SU-DHL-6 (cell line): ENCODE measurements at regions not wholly inside any gene's neighbourhood (a gene's known extent, or its start where the extent isn't known, plus 50 kb on each side); places are given as distances from the start of the nearest gene placed in this dataset.

Source experiments
- H2AFZ ChIP-seq: fragments of 200-600 bp; sonication (generic); 2 replicates; pipeline ENCODE4 v1.6.1; 2014; ENCODE audit warnings: low read depth, mild to moderate bottlenecking, moderate library complexity, mixed read lengths, antibody characterized with exemption, low read length; ENCODE audit not compliant: severe bottlenecking
- H3F3A ChIP-seq: fragments of 200-600 bp; shearing (Covaris generic); 2 replicates; pipeline ENCODE4 v1.6.0; 2016; ENCODE audit warnings: antibody characterized with exemption, mild to moderate bottlenecking; ENCODE audit not compliant: insufficient read depth
- H3K27ac ChIP-seq: fragments of 200-600 bp; sonication (generic); 2 replicates; pipeline ENCODE4 v1.5.1; 2016; ENCODE audit warnings: low read depth, mild to moderate bottlenecking, low read length, moderate library complexity, mixed read lengths
- H3K27me3 ChIP-seq: fragments of 200-600 bp; sonication (generic), shearing (Covaris generic); 2 replicates; pipeline ENCODE4 v1.6.0; 2014; ENCODE audit warnings: mild to moderate bottlenecking, low read length
- H3K36me3 ChIP-seq: fragments of 200-600 bp; sonication (generic); 2 replicates; pipeline ENCODE4 v1.6.1; 2014; ENCODE audit warnings: mild to moderate bottlenecking, low read length, mixed read lengths
- H3K4me2 ChIP-seq: fragments of 300-600, 200-600 bp; shearing (Covaris generic), sonication (generic); 2 replicates; pipeline ENCODE4 v1.6.0; 2014; ENCODE audit warnings: low read length, low read depth, mild to moderate bottlenecking; ENCODE audit not compliant: poor library complexity, severe bottlenecking
- H3K4me3 ChIP-seq: fragments of 200-600 bp; sonication (generic); 2 replicates; pipeline ENCODE4 v1.5.1; 2014; ENCODE audit warnings: antibody characterized with exemption, low read length, mild to moderate bottlenecking, mixed read lengths; ENCODE audit not compliant: insufficient read depth, poor library complexity, severe bottlenecking
- H3K79me2 ChIP-seq: fragments of 200-600 bp; sonication (generic); 2 replicates; pipeline ENCODE4 v1.6.1; 2014; ENCODE audit warnings: mild to moderate bottlenecking, low read length, moderate library complexity; ENCODE audit not compliant: insufficient read depth
- H3K9ac ChIP-seq: fragments of 200-600 bp; sonication (generic); 2 replicates; pipeline ENCODE4 v1.7.0; 2014; ENCODE audit warnings: mild to moderate bottlenecking, low read length
- H3K9me2 ChIP-seq: fragments of 200-600 bp; sonication (generic); replicated peaks from 2 replicates; pipeline ENCODE4 v1.6.1; 2014; ENCODE audit warnings: low read length; ENCODE audit not compliant: insufficient read depth
- H3K9me3 ChIP-seq: fragments of 200-600 bp; sonication (generic); 2 replicates; pipeline ENCODE4 v1.6.1; 2014; ENCODE audit warnings: low read length, mixed read lengths; ENCODE audit not compliant: insufficient read depth
- H4K20me1 ChIP-seq: fragments of 200-600 bp; sonication (generic); 2 replicates; pipeline ENCODE4 v1.6.1; 2014; ENCODE audit warnings: low read depth, mild to moderate bottlenecking, antibody characterized with exemption, low read length, moderate library complexity, mixed read lengths
- EZH2phosphoT487 ChIP-seq: fragments of 200-600 bp; sonication (generic), shearing (Covaris generic); conservative IDR thresholded peaks from 2 replicates; pipeline ENCODE4 v1.6.1; 2018; ENCODE audit warnings: mild to moderate bottlenecking, antibody characterized with exemption, low read length, moderate library complexity, mixed read lengths
- TF ChIP-seq, protein P1 (sequence below): fragments of 200-600 bp; sonication (generic); IDR thresholded peaks from one replicate; pipeline ENCODE4 v1.5.1; 2017; ENCODE audit warnings: antibody characterized with exemption, mild to moderate bottlenecking, low read length, moderate library complexity; ENCODE audit not compliant: insufficient read depth, poor library complexity, severe bottlenecking

- TF ChIP-seq, protein P1, sequence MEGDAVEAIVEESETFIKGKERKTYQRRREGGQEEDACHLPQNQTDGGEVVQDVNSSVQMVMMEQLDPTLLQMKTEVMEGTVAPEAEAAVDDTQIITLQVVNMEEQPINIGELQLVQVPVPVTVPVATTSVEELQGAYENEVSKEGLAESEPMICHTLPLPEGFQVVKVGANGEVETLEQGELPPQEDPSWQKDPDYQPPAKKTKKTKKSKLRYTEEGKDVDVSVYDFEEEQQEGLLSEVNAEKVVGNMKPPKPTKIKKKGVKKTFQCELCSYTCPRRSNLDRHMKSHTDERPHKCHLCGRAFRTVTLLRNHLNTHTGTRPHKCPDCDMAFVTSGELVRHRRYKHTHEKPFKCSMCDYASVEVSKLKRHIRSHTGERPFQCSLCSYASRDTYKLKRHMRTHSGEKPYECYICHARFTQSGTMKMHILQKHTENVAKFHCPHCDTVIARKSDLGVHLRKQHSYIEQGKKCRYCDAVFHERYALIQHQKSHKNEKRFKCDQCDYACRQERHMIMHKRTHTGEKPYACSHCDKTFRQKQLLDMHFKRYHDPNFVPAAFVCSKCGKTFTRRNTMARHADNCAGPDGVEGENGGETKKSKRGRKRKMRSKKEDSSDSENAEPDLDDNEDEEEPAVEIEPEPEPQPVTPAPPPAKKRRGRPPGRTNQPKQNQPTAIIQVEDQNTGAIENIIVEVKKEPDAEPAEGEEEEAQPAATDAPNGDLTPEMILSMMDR = no peak
- TF ChIP-seq EZH2phosphoT487 = no peak
- H3K9ac ChIP-seq = no peak overlapping the region
- no peaks in the 10 kb centered on the region for H3K27me3 ChIP-seq
- H3F3A ChIP-seq = no peaks in the 10 kb centered on the region
- no peak overlapping the region for H3K4me3 ChIP-seq
- H2AFZ ChIP-seq = no peak overlapping the region
- H3K36me3 ChIP-seq = no peaks in the 10 kb centered on the region
- no peak overlapping the region for H3K27ac ChIP-seq
- no peaks in the 10 kb centered on the region for H3K9me2 ChIP-seq
- H4K20me1 ChIP-seq = no peaks in the 10 kb centered on the region
- no peaks in the 10 kb centered on the region for H3K9me3 ChIP-seq
- no peak overlapping the region for H3K4me2 ChIP-seq
- no peaks in the 10 kb centered on the region for H3K79me2 ChIP-seq
These were observed 425.1 kb downstream of the PABPC4L start for GRCh38 chr4:133776503-133776902.

DNA sequence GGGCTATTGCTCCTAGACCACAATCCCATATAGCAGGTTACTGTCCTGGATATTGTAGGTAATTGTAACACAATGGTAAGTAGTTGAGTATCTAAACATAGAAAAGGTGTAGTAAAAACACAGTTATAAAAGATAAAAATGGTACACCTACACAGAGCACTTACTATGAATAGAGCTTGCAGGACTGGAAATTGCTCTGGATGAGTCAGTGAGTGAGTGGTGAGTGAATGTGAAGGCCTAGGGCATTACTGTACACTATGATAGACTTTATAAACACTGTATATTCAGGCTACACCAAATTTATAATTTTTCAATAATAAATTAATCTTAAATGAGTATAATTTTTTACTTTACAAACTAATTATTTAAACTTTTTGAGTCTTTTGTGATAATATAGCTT is 425.7 kb downstream of the PABPC4L start:
- TF ChIP-seq, protein P1 = no peak
- TF ChIP-seq EZH2phosphoT487 = no peak
- H3K27me3 ChIP-seq = no peaks in the 10 kb centered on the region
- no peaks in the 10 kb centered on the region for H3F3A ChIP-seq

DNA sequence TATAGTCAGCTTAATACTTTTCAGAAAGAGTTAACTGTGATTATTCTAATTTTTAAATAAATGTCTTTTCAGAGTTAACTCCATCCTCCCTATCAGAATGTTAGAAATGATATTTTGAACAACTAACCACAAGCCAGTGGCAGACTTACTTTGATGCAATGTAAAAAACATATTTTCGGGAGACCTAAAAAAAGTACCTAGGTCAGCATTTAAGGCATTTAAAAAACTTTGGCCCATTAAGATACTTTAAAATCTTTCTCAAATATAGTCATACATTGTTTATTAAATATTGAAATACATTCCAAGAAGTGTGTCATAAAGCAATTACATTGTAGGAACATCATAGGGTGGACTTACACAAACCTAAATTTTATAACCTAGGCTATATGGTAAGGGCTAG is 426.1 kb downstream of the PABPC4L start:
- Histone ChIP-seq H3K9me3 (no peaks in the 10 kb centered on the region), H3K36me3 (no peaks in the 10 kb centered on the region), H4K20me1 (no peaks in the 10 kb centered on the region), H3K4me3 (no peak overlapping the region), H3K9me2 (no peaks in the 10 kb centered on the region), H3K9ac (no peak overlapping the region), H3K4me2 (no peak overlapping the region), H3K27ac (no peak overlapping the region), H3F3A (no peaks in the 10 kb centered on the region), H3K27me3 (no peaks in the 10 kb centered on the region), H2AFZ (no peak overlapping the region), H3K79me2 (no peaks in the 10 kb centered on the region)
- TF ChIP-seq EZH2phosphoT487 = no peak
- TF ChIP-seq, protein P1 = no peak

More for the DNA sequence above, 425.7 kb downstream of the PABPC4L start:
- Histone ChIP-seq H3K4me2 (no peak overlapping the region), H3K9me3 (no peaks in the 10 kb centered on the region), H2AFZ (no peak overlapping the region), H3K27ac (no peak overlapping the region), H3K9me2 (no peaks in the 10 kb centered on the region), H4K20me1 (no peaks in the 10 kb centered on the region), H3K4me3 (no peak overlapping the region), H3K79me2 (no peaks in the 10 kb centered on the region), H3K9ac (no peak overlapping the region), H3K36me3 (no peaks in the 10 kb centered on the region)
